22Rv1 (cell line): ENCODE measurements at regions not wholly inside any gene's neighbourhood (a gene's known extent, or its start where the extent isn't known, plus 50 kb on each side); places are given as distances from the start of the nearest gene placed in this dataset.

Experiments
- ZFX ChIP-seq: fragments of 450-650 bp; IDR thresholded peaks from 2 replicates; pipeline ENCODE4 v1.6.1; 2017; ENCODE audit warnings: antibody characterized with exemption, borderline replicate concordance
- TF ChIP-seq, protein P1 (sequence below): fragments of 450-650 bp; IDR thresholded peaks from 2 replicates; pipeline ENCODE4 v1.5.1; 2017; ENCODE audit warnings: mild to moderate bottlenecking

DNA sequence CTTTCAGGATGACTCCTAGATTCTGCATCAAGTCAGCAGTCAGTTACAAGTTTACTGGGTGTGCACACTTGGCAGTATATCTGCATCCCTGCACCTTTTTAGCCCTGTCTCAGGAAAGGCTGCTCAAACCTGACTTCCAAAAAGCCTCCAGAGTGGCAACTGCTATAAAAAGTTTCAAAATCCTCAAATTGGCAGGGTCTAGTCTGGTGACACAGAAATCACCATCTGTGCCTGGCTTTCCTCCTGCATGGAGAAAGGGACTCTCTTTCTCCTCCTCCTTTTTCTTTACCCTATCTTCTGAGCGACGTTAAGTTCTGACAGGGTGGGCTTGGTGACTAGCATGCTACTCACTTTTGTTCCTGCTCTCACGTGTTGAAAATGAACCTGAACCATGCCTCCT, 679.5 kb downstream of the C12orf50 start:
- TF ChIP-seq, protein P1, sequence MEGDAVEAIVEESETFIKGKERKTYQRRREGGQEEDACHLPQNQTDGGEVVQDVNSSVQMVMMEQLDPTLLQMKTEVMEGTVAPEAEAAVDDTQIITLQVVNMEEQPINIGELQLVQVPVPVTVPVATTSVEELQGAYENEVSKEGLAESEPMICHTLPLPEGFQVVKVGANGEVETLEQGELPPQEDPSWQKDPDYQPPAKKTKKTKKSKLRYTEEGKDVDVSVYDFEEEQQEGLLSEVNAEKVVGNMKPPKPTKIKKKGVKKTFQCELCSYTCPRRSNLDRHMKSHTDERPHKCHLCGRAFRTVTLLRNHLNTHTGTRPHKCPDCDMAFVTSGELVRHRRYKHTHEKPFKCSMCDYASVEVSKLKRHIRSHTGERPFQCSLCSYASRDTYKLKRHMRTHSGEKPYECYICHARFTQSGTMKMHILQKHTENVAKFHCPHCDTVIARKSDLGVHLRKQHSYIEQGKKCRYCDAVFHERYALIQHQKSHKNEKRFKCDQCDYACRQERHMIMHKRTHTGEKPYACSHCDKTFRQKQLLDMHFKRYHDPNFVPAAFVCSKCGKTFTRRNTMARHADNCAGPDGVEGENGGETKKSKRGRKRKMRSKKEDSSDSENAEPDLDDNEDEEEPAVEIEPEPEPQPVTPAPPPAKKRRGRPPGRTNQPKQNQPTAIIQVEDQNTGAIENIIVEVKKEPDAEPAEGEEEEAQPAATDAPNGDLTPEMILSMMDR: no peak
- TF ChIP-seq ZFX: no peak
